A172 (cell line): ENCODE measurements at regions not wholly inside any gene's neighbourhood (a gene's known extent, or its start where the extent isn't known, plus 50 kb on each side); places are given as distances from the start of the nearest gene placed in this dataset.

Experiments used
- DNase-seq: peaks from one replicate; pipeline ENCODE4 v3.0.0-alpha.2; 2015; ENCODE audit warnings: low spot score

GRCh38 chr4:111136438-111136837 is 513.6 kb upstream of the PITX2 start:
- DNase-seq = no peak

- no peak for DNase-seq
Observed at GRCh38 chr4:111136967-111137366, 514.1 kb upstream of the PITX2 start.

GRCh38 chr4:111143510-111143909 is 520.6 kb upstream of the PITX2 start:
- no peak for DNase-seq

GRCh38 chr4:111154934-111155333 is 532.1 kb upstream of the PITX2 start:
- DNase-seq = no peak

- DNase-seq = peak; percentile 3
Observed at GRCh38 chr4:111164556-111164955, 541.7 kb upstream of the PITX2 start.

GRCh38 chr4:111174331-111174730 is 551.5 kb upstream of the PITX2 start:
- DNase-seq = peak; percentile 6

GRCh38 chr4:111178231-111178630 is 555.4 kb upstream of the PITX2 start:
- DNase-seq = no peak

- DNase-seq = no peak
Observed at GRCh38 chr4:111187108-111187507, 564.2 kb upstream of the PITX2 start.

GRCh38 chr4:111198446-111198845 is 575.6 kb upstream of the PITX2 start:
- no peak for DNase-seq

- no peak for DNase-seq
Observed at GRCh38 chr4:111204797-111205196, 581.9 kb upstream of the PITX2 start.

GRCh38 chr4:111208970-111209369 is 586.1 kb upstream of the PITX2 start:
- DNase-seq = no peak

GRCh38 chr4:111209706-111210105 is 586.8 kb upstream of the PITX2 start:
- peak; percentile 12 for DNase-seq

GRCh38 chr4:111210595-111210994 is 587.7 kb upstream of the PITX2 start:
- DNase-seq = no peak

- no peak for DNase-seq
Observed at GRCh38 chr4:111213531-111213930, 590.7 kb upstream of the PITX2 start.

GRCh38 chr4:111214371-111214770 is 591.5 kb upstream of the PITX2 start:
- DNase-seq = no peak

- no peak for DNase-seq
Observed at GRCh38 chr4:111215755-111216154, 592.9 kb upstream of the PITX2 start.

- no peak for DNase-seq
Observed at GRCh38 chr4:111216791-111217190, 593.9 kb upstream of the PITX2 start.

GRCh38 chr4:111221371-111221770 is 598.5 kb upstream of the PITX2 start:
- DNase-seq = no peak

- peak; percentile 41 for DNase-seq
Observed at GRCh38 chr4:111228396-111228795, 605.5 kb upstream of the PITX2 start.

- peak; percentile 69 for DNase-seq
Observed at GRCh38 chr4:111228874-111229273, 606.0 kb upstream of the PITX2 start.

- DNase-seq = peak; percentile 4
Observed at GRCh38 chr4:111230265-111230664, 607.4 kb upstream of the PITX2 start.

- no peak for DNase-seq
Observed at GRCh38 chr4:111231281-111231680, 608.4 kb upstream of the PITX2 start.

- no peak for DNase-seq
Observed at GRCh38 chr4:111234939-111235338, 612.1 kb upstream of the PITX2 start.

GRCh38 chr4:111263836-111264235 is 641.0 kb upstream of the PITX2 start:
- no peak for DNase-seq

- no peak for DNase-seq
Observed at GRCh38 chr4:111266937-111267336, 644.1 kb upstream of the PITX2 start.
